Endodermal cell (in vitro differentiated cells): ENCODE measurements at regions not wholly inside any gene's neighbourhood (a gene's known extent, or its start where the extent isn't known, plus 50 kb on each side); places are given as distances from the start of the nearest gene placed in this dataset.

Source experiments
- DNase-seq: peaks from one replicate; pipeline ENCODE4 v3.0.0-alpha.2; 2017
- H3K27ac ChIP-seq: 2 replicates; pipeline ENCODE4 v1.5.1; 2013; ENCODE audit warnings: mild to moderate bottlenecking, low read depth, low read length, moderate library complexity
- H3K27me3 ChIP-seq: 2 replicates; pipeline ENCODE4 v1.6.1; 2013; ENCODE audit warnings: mild to moderate bottlenecking, low read length, moderate library complexity; ENCODE audit not compliant: insufficient read depth, control insufficient read depth, poor library complexity, severe bottlenecking
- H3K36me3 ChIP-seq: 2 replicates; pipeline ENCODE4 v1.7.0; 2013; ENCODE audit warnings: mild to moderate bottlenecking, low read length, moderate library complexity; ENCODE audit not compliant: control insufficient read depth, insufficient read depth
- H3K4me1 ChIP-seq: one replicate; pipeline ENCODE4 v1.7.0; 2013; ENCODE audit warnings: low read length; ENCODE audit not compliant: control insufficient read depth, insufficient read depth
- H3K4me3 ChIP-seq: 2 replicates; pipeline ENCODE4 v1.5.1; 2013; ENCODE audit warnings: mild to moderate bottlenecking, low read length, moderate library complexity
- H3K9ac ChIP-seq: 2 replicates; pipeline ENCODE4 v1.6.1; 2013; ENCODE audit warnings: mild to moderate bottlenecking, low read length, moderate library complexity; ENCODE audit not compliant: poor library complexity, severe bottlenecking; ENCODE audit errors: extremely low read depth
- H3K9me3 ChIP-seq: 2 replicates; pipeline ENCODE4 v1.6.1; 2013; ENCODE audit warnings: mild to moderate bottlenecking, low read length, moderate library complexity; ENCODE audit not compliant: control insufficient read depth
- H3K27ac Mint-ChIP-seq: 2 replicates; pipeline ENCODE4 v1.8.0; 2020; ENCODE audit warnings: mixed read lengths
- H3K27me3 Mint-ChIP-seq: 2 replicates; pipeline ENCODE4 v1.8.0; 2021; ENCODE audit warnings: mild to moderate bottlenecking, mixed read lengths; ENCODE audit not compliant: insufficient read depth
- H3K36me3 Mint-ChIP-seq: 2 replicates; pipeline ENCODE4 v1.8.0; 2020; ENCODE audit warnings: low read depth, mixed read lengths
- H3K4me1 Mint-ChIP-seq: 2 replicates; pipeline ENCODE4 v1.8.0; 2020; ENCODE audit warnings: mixed read lengths
- H3K4me3 Mint-ChIP-seq: 2 replicates; pipeline ENCODE4 v1.8.0; 2020; ENCODE audit warnings: mild to moderate bottlenecking, moderate library complexity, mixed read lengths
- H3K9me3 Mint-ChIP-seq: 2 replicates; pipeline ENCODE4 v1.8.0; 2020; ENCODE audit warnings: mild to moderate bottlenecking, mixed read lengths
- WGBS, 2 experiments: methylation state at CpG; one replicate each; pipeline versions ENCODE4 v1.1.5 to v1.1.7; 2013; ENCODE audit warnings: missing lambda C conversion rate in 2 of 2, mixed read lengths in 1 of 2; ENCODE audit not compliant: insufficient coverage in 1 of 2, insufficient read length in 1 of 2; 5-methylcytosine and 5-hydroxymethylcytosine counted together
- TF ChIP-seq, protein P1 (sequence below): fragments of 200-600 bp; sonication (generic); conservative IDR thresholded peaks from 2 replicates; pipeline ENCODE4 v1.5.0; 2021; ENCODE audit warnings: antibody characterized with exemption, mild to moderate bottlenecking

DNA sequence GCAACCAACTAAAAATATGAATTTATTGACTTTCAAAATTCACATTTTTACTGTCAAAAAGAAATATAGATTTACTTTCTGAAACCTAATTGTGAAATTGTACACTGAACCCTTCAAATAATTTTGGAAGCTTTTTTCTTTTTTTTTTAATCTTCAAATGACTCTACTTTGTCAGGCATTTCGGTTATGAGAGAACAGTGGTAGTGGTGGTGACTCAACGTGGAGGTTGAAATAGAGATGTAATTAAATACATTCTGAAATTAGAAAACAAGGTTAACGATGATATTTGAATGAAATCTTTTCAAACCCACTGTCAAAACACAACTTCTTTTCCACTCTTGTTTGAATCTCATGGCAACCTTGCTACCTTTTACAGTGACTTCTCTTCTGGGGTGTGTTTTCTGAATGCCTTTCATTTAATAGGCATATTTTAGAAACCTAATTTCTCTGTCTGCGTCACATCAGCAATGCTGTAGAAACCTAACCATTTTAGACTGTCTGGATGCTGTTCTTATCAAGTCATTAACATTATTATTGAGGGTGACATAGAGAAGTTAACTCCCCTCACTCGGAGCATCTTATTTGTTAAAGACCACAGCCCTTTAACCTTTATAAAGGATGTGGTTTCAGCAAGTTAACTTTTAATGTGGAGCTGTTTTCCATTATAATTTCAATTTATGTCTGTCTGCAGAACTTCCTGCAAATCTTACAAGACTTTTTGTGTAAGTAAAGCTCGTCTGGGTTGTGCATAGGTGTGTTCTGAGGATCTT lies 136.8 kb downstream of the PCDH7 start:
- no peak overlapping the region for H3K4me3 Mint-ChIP-seq
- Histone ChIP-seq H3K27ac (no peak overlapping the region), H3K9me3 (no peaks in the 10 kb centered on the region), H3K4me1 (peaks cover 2% of the 10 kb centered on the region), H3K4me3 (no peak overlapping the region), H3K27me3 (no peaks in the 10 kb centered on the region), H3K36me3 (no peaks in the 10 kb centered on the region), H3K9ac (no peak overlapping the region)
- peaks cover 5% of the 10 kb centered on the region for H3K36me3 Mint-ChIP-seq
- WGBS, 2 experiments: 90% methylated on average over 2 to 5 of the region's 6 CpGs
- TF ChIP-seq, protein P1, sequence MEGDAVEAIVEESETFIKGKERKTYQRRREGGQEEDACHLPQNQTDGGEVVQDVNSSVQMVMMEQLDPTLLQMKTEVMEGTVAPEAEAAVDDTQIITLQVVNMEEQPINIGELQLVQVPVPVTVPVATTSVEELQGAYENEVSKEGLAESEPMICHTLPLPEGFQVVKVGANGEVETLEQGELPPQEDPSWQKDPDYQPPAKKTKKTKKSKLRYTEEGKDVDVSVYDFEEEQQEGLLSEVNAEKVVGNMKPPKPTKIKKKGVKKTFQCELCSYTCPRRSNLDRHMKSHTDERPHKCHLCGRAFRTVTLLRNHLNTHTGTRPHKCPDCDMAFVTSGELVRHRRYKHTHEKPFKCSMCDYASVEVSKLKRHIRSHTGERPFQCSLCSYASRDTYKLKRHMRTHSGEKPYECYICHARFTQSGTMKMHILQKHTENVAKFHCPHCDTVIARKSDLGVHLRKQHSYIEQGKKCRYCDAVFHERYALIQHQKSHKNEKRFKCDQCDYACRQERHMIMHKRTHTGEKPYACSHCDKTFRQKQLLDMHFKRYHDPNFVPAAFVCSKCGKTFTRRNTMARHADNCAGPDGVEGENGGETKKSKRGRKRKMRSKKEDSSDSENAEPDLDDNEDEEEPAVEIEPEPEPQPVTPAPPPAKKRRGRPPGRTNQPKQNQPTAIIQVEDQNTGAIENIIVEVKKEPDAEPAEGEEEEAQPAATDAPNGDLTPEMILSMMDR: no peak
- no peak for DNase-seq
- peaks cover 34% of the 10 kb centered on the region for H3K4me1 Mint-ChIP-seq
- no peak overlapping the region for H3K27ac Mint-ChIP-seq
- no peaks in the 10 kb centered on the region for H3K9me3 Mint-ChIP-seq
- H3K27me3 Mint-ChIP-seq: no peaks in the 10 kb centered on the region

DNA sequence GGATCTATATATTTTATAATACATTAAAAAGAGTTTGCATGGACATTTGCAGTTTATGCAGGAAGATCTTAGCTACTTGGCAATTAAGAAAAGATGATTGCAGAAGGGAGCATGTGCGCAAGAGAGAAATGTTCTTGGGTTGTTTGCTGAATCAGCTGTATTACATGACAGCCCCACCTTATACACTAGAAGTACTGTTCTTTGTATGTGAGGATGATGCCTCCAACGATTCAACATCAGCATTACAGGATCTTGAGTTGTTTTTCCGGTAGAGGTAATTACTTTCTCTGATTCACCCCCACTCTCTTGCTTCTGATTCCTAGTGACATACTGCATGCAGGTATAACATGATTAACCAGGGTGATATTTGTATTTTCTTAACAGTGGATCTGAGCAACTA lies 140.8 kb downstream of the PCDH7 start:
- Histone ChIP-seq H3K9ac (no peak overlapping the region), H3K4me1 (no peaks in the 10 kb centered on the region), H3K27ac (no peak overlapping the region), H3K27me3 (no peaks in the 10 kb centered on the region), H3K36me3 (no peaks in the 10 kb centered on the region), H3K4me3 (no peak overlapping the region), H3K9me3 (no peaks in the 10 kb centered on the region)
- 86% methylated on average over 3 of the region's 3 CpGs; no CpG with 5 or more reads in 1 of the 2 experiments for WGBS, 2 experiments
- H3K9me3 Mint-ChIP-seq: no peaks in the 10 kb centered on the region
- no peak overlapping the region for H3K4me3 Mint-ChIP-seq
- H3K27ac Mint-ChIP-seq: no peak overlapping the region
- H3K4me1 Mint-ChIP-seq: peaks cover 28% of the 10 kb centered on the region
- no peaks in the 10 kb centered on the region for H3K27me3 Mint-ChIP-seq
- H3K36me3 Mint-ChIP-seq: peaks cover 5% of the 10 kb centered on the region
- TF ChIP-seq, protein P1: no peak
- DNase-seq: no peak

GRCh38 chr4:30862196-30862595 lies 142.0 kb downstream of the PCDH7 start:
- H3K9me3 ChIP-seq: no peaks in the 10 kb centered on the region
- Mint-ChIP-seq H3K4me1 (peaks cover 37% of the 10 kb centered on the region), H3K36me3 (peaks cover 6% of the 10 kb centered on the region), H3K9me3 (no peaks in the 10 kb centered on the region), H3K27ac (no peak overlapping the region), H3K27me3 (no peaks in the 10 kb centered on the region), H3K4me3 (no peak overlapping the region)
- no peak for DNase-seq
- no peaks in the 10 kb centered on the region for H3K4me1 ChIP-seq
- no peaks in the 10 kb centered on the region for H3K27me3 ChIP-seq
- no peak overlapping the region for H3K27ac ChIP-seq
- no peak overlapping the region for H3K9ac ChIP-seq
- TF ChIP-seq, protein P1: no peak
- 88% methylated on average over 1 of the region's 1 CpG; no CpG with 5 or more reads in 1 of the 2 experiments for WGBS, 2 experiments
- H3K36me3 ChIP-seq: no peaks in the 10 kb centered on the region
- H3K4me3 ChIP-seq: no peak overlapping the region
